CD4-positive, alpha-beta T cell treated with Interleukin-4 for 4 hours (primary cell): ENCODE measurements at regions not wholly inside any gene's neighbourhood (a gene's known extent, or its start where the extent isn't known, plus 50 kb on each side); places are given as distances from the start of the nearest gene placed in this dataset.
"Not testable (repeated sequence)": the region's sequence is repeated elsewhere in the genome, so short reads cannot be mapped to it uniquely, and the experiment has no call there.

Experiments
- DNase-seq: peaks from one replicate; pipeline ENCODE4 v3.0.0-alpha.2; 2020

- DNase-seq, result no peak
Measured at GRCh38 chr5:54883374-54884194, 101.8 kb downstream of the ESM1 start.

- no peak for DNase-seq
Measured at GRCh38 chr5:54882841-54883240, 102.6 kb downstream of the ESM1 start.

DNA sequence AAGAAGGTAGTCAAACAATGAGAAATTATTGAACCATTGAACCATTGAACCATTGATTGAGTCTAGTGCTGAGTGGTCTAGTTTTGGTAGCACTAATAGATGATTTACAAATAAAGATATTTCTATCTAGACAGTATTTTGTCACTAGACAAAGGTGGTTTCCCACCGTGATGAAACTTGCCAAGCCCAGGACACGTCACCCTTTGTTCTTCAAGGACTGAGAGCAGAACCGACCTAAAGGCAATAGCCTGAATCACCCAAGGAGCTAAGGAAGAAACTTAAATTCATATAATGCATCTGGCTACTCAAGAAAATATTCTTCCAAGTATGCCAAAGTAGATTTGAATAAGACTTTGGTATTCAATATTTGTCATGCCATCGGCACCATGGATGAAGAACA lies 103.3 kb downstream of the ESM1 start:
- DNase-seq, result no peak

DNA sequence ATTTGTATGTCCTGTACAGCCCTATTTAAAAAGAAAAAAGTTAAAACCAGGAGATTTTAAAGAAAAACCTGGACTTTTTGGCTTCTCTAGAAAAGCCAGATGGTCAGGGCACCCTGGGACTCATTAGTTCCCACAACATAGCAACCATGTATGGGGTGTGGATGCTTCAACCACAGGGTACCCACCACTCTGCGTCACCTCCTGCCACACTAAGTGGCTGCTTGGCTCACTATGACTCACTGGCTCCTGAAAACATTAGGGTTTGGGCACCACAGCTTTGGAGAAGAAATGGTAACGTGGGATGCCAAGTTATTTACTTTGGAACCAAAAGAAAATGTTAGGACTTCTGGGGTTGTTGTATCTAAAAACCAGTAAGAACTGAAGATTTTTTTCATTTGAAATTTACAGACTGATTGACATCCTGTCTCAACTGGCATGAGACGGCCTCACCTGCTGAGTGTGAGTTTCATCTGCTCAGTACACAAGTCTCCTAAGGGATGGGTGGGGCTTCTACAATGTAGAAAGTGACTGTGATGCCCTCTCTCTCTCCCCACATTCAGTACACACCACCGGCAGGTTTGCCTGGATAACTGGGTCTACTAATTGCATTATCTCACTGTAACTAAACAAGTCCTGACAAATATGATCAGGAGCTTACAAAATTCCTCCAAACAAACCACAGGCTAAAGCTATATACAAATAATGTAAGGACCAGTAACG lies 103.9 kb downstream of the ESM1 start:
- peak; percentile 12 for DNase-seq

GRCh38 chr5:54876976-54877375 lies 108.4 kb downstream of the ESM1 start:
- no peak for DNase-seq

GRCh38 chr5:54876556-54876955 lies 108.8 kb downstream of the ESM1 start:
- no peak for DNase-seq

- no peak for DNase-seq
Measured at GRCh38 chr5:54874337-54875021, 110.9 kb downstream of the ESM1 start.

- DNase-seq, result no peak
Measured at GRCh38 chr5:54873691-54874090, 111.7 kb downstream of the ESM1 start.

GRCh38 chr5:54872810-54873209 lies 112.6 kb downstream of the ESM1 start:
- DNase-seq, result no peak

GRCh38 chr5:54870271-54870670 lies 115.1 kb downstream of the ESM1 start:
- DNase-seq, result no peak

- DNase-seq, result no peak
Measured at GRCh38 chr5:54869691-54870090, 115.7 kb downstream of the ESM1 start.

DNA sequence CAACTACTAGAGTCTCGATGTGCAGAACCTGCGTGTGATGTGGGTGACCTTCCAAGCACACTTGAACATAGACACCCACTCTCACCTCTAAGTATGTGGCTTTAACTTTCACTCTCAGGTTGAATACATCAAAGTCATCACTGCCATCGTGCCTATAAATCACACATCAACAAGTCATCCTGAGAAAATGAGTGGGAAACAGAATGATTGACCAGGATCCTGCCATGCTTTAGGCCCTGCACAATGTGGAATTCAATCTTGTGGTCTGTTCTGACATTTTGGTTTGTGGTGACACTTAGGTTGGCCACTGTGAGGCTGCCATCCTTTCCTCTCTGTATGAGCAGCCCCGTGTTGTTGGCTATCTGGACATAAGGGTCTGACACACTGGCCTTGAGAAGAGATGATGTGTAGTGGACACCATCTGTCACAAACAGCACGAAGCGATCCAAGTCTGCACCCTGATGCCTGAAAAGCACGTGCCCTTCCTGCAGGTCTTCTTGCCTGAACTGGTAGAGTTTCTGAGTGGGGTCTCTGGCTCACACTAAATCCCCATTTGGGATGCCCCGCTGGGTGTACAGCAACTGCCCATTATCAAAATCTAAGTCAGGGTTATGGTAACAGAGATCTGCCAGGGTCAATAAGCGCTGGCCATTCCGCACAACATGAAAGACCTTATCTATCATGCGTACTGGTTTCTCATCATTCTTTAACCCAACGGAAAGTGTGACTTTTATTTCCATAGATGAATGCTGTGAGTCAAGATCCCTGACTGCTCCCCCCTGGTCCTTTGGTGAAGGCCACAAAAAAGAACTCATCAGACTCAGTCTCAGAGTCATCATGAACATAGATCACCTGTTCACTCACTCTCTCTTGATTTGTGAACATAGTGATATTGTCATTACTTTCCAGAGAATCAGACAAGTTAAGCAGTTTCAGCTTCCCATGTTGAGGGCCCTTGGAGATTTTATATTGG lies 116.6 kb downstream of the ESM1 start:
- DNase-seq, result no peak

- DNase-seq, result peak; percentile 70
Measured at GRCh38 chr5:54867310-54867944, 118.0 kb downstream of the ESM1 start.

- not testable (repeated sequence) for DNase-seq
Measured at GRCh38 chr5:54864911-54865515, 120.4 kb downstream of the ESM1 start.

- DNase-seq, result no peak
Measured at GRCh38 chr5:54862036-54862435, 123.4 kb downstream of the ESM1 start.

GRCh38 chr5:54861212-54861894 lies 124.0 kb downstream of the ESM1 start:
- no peak for DNase-seq

DNA sequence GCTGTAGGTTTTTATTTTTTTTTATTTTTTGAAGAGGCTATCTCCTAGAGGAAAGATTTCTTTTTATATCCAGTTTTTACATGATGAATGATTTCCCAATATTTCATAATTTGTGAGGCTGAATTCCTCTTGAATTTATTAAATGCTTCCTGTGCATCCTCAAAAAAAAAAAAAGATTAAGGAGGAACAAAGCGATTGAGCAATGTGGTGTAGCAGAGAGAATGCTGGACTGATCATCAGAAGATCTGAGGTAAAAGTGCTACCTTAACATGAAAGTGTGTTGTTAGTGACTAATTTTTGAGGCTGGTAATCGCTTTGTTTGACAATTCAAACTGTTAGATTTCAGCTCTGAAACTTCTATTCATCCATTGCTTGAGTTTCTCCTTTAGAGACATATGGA lies 125.1 kb downstream of the ESM1 start:
- DNase-seq, result no peak

DNA sequence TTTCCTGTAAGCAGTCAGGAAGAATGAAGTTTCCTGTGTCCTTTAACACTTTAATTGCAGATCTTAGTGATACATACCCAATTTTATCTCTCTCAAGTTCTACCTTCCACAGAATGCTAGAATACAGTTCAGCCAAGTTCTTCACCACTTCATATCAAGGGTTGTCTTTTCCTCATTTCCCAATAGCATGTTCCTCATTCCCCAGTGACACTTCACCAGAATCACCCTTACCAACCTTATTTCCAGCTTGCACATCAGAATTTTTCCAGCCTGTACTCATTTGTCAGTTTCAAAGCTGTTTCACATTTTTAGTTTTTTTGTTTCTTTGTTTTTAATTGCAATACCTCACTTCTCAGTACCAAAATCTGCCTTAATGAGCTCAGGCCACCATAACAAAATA lies 126.1 kb downstream of the ESM1 start:
- no peak for DNase-seq

GRCh38 chr5:54854883-54855581 lies 130.4 kb downstream of the ESM1 start:
- DNase-seq, result no peak

GRCh38 chr5:54852007-54852406 lies 133.4 kb downstream of the ESM1 start:
- DNase-seq, result no peak
